ENCODE measurements at regions not wholly inside any gene's neighbourhood (a gene's known extent, or its start where the extent isn't known, plus 50 kb on each side); places are given as distances from the start of the nearest gene placed in this dataset.

DNA sequence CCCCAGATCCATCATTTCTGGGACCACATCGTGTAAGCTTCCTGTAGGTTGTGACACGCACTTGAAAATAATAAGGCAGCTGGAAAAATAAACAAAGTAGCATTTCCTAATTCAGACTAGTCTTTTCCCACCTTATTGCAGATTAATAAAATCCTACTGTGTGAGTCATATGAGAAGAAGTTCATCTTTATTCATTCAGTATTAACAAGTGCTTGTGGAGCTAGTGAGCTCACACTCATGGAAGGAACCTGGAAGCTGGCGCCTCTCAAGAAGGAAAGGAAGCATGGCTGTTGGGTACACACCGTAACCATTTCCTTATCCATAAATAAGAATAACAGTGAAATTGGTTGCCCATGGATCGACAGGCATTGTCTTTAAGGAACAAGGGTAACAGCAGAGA lies 152.6 kb upstream of the PFKP start:
- no peak for TF ChIP-seq POLR2A (IDR thresholded peaks at IDR 0.05)
- TF ChIP-seq, protein P1, sequence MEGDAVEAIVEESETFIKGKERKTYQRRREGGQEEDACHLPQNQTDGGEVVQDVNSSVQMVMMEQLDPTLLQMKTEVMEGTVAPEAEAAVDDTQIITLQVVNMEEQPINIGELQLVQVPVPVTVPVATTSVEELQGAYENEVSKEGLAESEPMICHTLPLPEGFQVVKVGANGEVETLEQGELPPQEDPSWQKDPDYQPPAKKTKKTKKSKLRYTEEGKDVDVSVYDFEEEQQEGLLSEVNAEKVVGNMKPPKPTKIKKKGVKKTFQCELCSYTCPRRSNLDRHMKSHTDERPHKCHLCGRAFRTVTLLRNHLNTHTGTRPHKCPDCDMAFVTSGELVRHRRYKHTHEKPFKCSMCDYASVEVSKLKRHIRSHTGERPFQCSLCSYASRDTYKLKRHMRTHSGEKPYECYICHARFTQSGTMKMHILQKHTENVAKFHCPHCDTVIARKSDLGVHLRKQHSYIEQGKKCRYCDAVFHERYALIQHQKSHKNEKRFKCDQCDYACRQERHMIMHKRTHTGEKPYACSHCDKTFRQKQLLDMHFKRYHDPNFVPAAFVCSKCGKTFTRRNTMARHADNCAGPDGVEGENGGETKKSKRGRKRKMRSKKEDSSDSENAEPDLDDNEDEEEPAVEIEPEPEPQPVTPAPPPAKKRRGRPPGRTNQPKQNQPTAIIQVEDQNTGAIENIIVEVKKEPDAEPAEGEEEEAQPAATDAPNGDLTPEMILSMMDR (IDR thresholded peaks at IDR 0.05): no peak

Measured in right lobe of liver (tissue), 4 donors.